Fibroblast of mammary gland (primary cell): ENCODE measurements at regions not wholly inside any gene's neighbourhood (a gene's known extent, or its start where the extent isn't known, plus 50 kb on each side); places are given as distances from the start of the nearest gene placed in this dataset.

ENCODE experiments used
- DNase-seq: peaks from one replicate; pipeline ENCODE4 v3.0.0-alpha.2; 2010; ENCODE audit warnings: low read depth
- H3K4me3 ChIP-seq: 2 replicates; pipeline ENCODE4 v1.5.1; 2011; ENCODE audit warnings: low read depth, mild to moderate bottlenecking, low read length, moderate library complexity; ENCODE audit not compliant: control insufficient read depth
- CTCF ChIP-seq: conservative IDR thresholded peaks from 2 replicates; pipeline ENCODE4 v1.5.1; 2011; ENCODE audit warnings: low read depth, low read length, inconsistent platforms; ENCODE audit not compliant: control insufficient read depth, insufficient read depth

- TF ChIP-seq CTCF = no peak
- peak; percentile 52 for DNase-seq
- H3K4me3 ChIP-seq = no peak overlapping the region
Observed at GRCh38 chr7:47008461-47008860, 573.5 kb downstream of the TNS3 start.

GRCh38 chr7:47007471-47007870 lies 574.4 kb downstream of the TNS3 start:
- H3K4me3 ChIP-seq = no peak overlapping the region
- no peak for TF ChIP-seq CTCF
- no peak for DNase-seq

GRCh38 chr7:47000561-47000960 lies 581.4 kb downstream of the TNS3 start:
- DNase-seq = no peak
- no peak overlapping the region for H3K4me3 ChIP-seq
- no peak for TF ChIP-seq CTCF

- TF ChIP-seq CTCF = no peak
- H3K4me3 ChIP-seq = no peak overlapping the region
- DNase-seq = no peak
Observed at GRCh38 chr7:46999866-47000265, 582.0 kb downstream of the TNS3 start.

GRCh38 chr7:46996972-46997371 lies 584.9 kb downstream of the TNS3 start:
- DNase-seq = no peak
- no peak overlapping the region for H3K4me3 ChIP-seq
- TF ChIP-seq CTCF = no peak

- TF ChIP-seq CTCF = no peak
Observed at GRCh38 chr7:46993396-46993795, 588.5 kb downstream of the TNS3 start.

GRCh38 chr7:46990761-46991160 lies 591.1 kb downstream of the TNS3 start:
- no peak overlapping the region for H3K4me3 ChIP-seq
- peak; percentile 43 for DNase-seq
- no peak for TF ChIP-seq CTCF

More at GRCh38 chr7:46993396-46993795, 588.5 kb downstream of the TNS3 start:
- no peak overlapping the region for H3K4me3 ChIP-seq
- DNase-seq = no peak
